ENCODE measurements at regions not wholly inside any gene's neighbourhood (a gene's known extent, or its start where the extent isn't known, plus 50 kb on each side); places are given as distances from the start of the nearest gene placed in this dataset.

DNA sequence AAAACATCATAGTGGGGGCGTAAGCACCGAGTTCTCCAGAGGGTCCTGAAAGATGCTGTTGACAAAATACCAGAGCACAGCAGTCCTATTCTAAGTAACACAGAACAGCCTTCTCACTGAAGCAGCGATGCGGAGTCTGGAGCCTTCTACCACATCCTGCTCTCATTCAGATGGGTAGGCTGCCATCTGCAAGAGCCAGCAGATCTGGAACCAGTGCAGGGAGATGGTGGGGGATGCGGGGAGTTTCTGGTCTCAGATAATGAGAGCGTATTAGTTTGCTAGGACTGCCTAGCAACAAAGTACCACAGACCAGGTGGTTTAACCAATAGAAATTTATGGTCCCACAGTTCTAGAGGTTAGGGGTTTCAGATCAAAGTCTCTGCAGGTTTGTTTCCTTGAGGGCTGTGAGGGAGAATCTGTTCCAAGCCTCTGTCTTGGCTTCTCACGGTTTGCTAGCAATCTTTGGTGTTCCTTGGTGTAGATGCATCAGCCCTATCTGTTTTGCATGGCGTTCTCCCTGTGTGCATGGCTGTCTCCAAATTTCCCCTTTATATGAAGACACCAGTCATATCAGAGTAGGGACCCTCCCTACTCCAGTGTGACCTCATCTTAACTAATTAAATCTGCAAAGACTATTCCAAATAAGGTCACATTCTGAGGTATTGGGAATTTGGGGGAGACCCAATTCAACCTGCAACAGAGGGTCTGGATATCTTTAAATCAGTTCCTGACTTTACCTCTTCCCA lies 52.0 kb upstream of the STEAP1B start:
- no peak for ATAC-seq
- intact Hi-C loops (cut with DNase I): no loop called here
- no peak for DNase-seq (ENCODE audit: missing footprints)

GRCh38 chr7:22550514-22551030 lies 50.6 kb upstream of the STEAP1B start:
- intact Hi-C loops (cut with DNase I): no loop called here
- ATAC-seq (no peak), DNase-seq (ENCODE audit: missing footprints) (no peak)

DNA sequence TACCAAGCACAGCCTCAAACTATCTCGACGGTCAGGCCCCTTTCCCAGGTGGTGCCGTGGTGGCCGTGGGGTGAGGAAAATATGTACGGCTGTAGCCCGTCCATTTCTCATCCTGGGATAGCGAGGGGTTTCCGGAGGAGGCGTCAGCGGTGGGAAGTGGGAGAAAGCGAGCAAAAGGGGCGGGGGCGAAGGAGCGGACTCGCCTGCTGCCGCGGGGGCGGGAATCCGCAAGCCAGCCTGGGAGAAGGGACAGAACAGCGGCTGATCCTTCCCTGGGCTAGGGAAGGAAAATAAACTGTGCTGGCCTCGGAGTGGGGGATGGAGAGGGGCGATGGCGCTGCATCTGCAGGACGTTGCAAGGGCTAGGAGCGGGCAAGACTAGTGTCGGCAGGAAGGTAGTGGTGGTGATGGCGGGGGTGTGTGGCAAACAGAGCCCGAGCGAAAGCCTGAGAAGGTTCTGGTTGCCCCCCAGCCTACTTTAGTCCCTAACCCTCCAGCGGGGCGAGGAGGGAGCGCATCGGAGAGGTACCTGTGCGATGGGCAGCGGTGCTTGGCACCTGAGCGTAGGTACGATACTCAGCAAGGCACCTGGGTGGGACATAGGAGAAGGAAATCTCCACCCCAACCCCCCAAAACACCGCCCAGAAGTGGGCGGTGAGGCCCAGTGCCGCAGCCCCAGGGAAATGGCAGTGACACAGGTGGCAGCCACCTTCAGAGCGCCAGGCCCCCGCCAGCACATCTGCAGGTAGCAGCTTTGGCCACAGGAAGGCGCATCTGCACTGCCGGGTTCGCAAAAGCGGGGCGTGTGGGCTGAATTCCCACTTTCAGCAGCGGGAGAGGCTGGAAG lies 49.9 kb upstream of the STEAP1B start:
- no peak for DNase-seq (ENCODE audit: missing footprints)
- intact Hi-C loops (cut with DNase I): no loop called here
- no peak for ATAC-seq
